ENCODE measurements at regions not wholly inside any gene's neighbourhood (a gene's known extent, or its start where the extent isn't known, plus 50 kb on each side); places are given as distances from the start of the nearest gene placed in this dataset.

DNA sequence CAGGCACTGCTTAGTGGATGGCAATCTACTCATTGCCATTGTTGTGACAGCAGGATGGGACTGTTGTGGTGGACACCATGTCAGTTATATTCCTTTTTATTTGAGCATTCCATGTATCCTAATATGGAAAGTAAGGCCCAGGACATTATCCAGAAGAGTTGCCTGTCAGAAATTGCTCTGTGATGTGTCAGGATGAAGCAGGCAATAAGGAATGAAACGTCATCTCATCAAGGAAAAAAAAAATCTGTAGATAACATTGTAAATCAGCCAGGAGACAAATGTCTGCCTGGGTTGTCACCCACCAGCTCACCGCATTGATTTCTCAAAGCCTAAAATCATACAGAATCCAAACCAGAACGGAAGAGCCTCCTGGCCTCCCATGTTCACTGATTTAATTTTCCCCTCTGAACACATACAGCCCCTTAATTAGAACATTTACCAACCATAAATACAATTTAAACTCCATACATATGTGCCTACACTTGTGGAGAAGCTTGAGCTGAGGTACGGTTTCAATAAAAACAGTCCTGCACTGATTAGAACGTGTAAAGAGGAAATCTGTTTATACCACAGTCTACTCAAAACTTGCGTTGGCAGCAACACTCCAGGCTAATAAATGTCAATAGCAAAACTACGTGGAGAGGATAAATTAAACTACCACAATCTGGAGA is 73.9 kb downstream of the FOXD1 start:
- DNase-seq: no peak

DNA sequence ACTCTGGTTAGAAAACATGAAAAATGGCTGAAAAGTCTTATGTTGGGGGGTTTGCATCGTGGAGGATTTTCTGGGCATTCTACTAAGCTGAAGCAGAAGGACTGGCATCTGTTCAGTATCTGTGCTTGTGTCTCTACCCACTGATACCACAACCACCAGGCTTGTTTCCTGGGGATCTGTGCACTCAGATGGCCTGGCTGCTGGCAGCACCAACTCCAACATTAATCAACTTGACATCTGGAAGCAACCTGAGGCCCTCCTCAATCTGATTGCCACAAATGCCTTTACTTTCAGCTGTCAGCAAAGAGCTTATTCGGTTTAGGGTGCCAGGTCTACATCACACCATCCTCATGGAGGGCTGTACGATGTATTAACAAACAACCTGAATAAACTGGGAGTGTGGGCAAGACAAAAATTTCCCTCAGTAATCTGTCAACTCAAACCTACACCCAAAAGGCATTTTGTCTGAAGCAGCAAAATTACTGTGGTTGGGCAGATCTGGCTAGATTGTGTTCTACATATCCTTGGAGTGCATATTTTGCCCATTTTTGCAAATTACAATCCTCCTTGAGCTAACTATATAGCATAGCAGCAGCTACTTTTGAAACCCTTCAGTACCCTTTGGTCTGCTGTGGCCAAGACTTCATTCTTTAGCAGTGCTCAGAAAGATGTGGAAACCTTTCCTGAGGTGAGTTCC is 74.6 kb downstream of the FOXD1 start:
- DNase-seq: no peak

DNA sequence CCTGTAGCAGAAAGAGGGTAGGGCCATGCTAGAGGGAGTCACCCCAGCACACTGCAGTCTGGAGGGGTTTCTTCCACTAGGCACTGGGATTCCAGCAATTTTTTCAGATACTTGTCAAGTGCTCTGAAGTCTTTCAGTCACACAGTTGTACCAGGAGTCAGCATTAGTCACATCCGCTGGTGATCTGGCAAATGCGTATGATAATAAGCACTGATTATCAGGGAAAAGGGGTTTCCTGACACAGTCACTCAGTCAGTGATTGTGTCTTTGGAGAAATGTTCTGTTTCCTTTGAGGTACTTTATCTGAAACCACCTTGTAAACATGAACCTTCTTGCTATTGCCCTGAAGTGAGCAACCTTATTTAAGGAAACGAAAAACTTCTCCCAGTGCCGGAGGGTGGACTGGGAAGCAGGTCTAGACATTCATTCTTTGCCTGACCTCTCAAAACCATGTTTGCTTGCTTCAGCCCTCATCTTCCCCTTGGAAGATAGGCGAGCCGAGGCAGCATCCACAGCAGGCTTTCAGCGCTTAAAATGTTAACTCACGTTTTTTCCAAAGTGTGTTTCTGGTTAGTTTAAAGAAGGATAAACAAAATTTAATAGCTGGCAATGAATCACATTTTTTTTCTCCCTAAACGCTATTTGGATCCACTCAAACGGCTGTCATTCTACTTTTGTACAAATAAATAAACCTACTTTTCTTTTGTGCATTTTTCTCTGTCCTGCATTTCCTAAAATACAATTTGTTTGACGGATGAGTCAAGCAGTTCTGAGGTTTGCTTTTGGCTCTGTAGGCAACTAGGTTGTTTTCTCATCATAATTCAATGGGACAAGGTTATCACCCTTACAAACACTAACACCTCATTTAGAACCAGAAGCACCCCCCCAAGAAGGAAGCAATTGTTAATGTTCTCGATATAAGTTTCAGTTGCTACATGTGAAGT is 77.7 kb downstream of the FOXD1 start:
- DNase-seq: no peak

DNA sequence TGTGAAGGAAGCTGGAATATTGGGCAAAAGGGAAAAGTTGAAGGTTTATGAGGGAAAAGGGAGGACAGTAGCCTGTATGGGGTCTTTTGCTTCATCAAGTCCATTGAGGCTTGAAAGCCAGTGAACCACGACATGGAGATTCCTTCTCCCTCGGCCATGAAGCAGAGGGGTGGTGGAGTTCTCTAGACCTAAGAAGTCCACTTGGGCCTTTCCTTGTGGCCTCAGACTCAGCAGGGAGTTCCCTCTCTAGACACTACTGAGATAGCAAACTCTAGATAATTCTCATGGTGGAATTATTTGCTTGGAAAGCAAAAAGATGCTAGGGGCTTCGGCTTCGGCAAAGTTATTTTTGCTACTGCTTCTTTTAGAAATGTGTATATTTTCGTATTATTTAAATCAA is 78.5 kb downstream of the FOXD1 start:
- DNase-seq: no peak

DNA sequence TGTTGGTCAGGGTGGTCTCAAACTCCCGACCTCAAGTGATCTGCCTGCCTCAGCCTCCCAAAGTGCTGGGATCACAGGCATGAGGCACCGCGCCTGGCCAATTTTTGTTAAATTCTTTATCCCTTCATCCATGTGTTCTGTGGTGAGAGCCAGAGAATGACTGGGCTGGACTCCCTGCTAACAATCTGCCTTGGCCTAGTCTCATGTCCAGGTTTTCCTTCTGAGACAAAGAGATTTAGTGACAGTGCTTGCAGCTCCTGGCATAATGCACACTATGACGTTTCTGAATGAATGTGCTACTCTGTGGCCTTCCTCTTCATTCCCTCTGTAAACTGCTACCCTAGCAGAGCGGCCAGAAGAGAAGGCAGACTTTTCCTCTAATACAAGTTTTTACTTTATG is 79.3 kb downstream of the FOXD1 start:
- DNase-seq: no peak

DNA sequence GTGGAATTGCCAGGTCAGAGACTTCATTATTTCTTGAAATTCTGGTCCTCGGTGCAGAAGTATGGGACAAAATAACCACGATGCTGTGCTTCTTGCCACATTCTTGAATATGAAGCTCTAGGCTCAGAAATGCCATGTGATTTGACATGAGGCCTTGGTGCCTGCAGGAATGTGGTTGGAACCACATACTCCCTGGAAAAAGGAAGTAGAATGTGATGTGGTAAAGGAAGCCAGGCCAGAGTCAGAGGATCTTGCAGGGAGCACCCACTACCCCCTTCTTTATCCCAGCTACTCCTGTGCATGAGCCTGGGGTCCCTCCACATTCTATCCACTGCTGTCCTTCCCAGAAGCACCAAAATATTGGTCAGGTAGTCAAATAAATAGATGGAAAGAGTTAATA is 80.9 kb downstream of the FOXD1 start:
- DNase-seq: peak in 2 of 4 experiments; percentile 19 to 27

DNA sequence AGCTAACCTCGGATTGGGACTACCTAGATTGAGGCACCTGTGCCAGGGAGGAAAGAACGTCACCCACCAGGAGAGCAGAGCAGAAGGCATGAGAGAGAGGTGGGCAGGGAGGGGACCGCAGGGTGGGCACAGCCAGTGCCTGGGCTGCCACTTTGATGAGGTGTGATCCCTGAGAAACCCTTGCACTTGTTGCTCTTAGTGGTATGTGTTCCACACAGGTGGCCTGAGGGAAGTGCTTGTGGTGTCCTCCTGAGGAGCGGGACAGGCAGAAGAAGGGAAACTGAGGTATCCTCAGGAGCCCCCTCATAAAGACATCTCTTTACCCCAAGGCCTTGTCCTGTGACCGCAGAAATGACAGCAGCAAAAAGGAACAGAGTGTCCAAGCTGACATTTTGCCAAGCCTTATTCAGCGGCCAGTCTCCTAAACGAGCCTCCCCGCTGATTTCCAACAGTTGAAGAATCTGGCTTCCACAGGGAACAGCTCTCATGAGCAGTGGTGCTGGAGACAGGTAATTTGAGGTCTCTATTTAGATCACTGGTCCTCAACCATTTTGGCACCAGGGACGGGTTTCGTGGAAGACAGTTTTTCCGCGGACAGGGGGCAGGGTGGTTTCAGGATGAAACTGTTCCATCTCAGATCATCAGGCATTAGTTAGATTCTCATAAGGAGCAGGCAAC is 82.4 kb downstream of the FOXD1 start:
- no peak for DNase-seq

DNA sequence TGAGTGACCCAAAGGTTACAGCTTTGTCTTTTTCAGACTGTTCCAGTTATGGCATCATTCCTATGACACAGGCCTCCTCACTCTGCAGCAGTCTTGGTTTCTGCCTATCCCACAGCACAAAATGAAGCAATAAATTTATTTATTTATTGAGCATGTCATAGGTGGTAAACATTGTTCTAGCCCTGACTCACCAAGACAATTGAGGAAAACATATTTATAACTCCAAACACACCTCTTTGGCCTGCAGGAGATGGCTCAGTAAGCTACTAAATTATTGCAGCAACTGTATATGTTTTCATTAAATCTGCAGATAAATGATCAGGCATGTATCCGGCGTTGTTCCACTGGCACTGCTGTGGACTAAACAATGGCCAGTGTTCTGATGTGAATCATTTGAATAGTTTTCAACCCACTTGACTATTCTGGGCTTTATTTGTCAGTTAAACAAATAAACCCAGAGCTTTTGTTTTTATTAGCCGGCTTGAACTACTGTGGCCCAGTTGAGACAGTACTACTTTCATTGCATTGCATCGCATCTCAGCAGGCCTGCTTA is 83.2 kb downstream of the FOXD1 start:
- no peak for DNase-seq

DNA sequence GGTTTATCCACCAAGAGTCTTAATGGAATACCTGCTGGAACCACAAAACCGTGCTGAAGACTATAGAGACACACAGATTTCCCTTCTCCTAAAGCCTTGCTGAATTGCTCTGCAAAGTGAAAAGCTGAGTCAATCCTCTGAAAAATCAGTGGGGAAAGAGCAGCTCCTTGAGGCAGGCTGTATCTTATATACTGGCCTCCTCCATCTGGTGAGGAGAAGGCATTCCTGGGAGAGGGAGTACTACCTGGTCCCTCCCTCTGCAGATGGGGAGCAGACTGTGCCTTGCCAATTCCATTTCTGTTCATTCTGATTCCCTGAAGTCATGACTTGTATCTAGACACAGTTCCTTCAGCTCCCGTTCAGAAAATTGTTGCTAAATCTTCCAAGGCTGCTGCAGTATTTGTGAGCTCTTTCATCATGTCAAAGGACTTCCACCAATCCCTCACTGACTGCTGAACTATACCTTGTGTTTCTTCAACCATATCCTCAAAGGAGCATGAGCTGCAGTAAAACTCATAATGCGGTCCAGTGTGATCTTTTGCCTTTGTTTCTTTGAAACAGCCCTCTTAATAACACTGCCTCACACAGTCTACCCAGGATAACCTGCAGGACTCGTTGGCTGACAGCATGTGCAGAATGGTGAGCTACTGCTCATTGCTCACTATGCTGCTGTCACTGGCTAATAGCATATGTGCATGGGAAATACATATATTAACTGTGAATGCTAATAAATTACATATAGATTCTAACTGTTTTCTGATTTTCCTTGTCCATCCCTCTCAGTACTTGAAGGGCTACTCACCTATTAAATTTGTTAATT is 84.5 kb downstream of the FOXD1 start:
- peak; percentile 15 to 54 (median 35) for DNase-seq

DNA sequence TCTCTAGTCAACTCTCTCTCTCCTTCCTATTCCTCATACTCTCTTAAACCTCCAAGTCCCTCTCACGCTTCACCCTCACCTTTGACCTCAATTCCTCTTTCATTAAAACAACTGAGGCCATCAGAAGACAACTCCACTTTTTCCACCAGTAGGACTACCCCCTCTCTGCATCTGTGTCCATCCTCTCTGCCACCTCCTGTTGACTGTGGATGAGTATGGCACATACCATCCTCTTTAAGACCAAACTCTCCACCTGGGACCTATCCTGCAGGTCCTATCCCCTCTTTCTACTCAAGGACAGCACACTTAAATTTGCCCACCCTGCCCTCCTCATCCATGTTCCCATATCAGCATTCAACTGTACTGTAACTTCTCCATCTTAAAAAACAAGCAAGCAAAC is 89.2 kb downstream of the FOXD1 start:
- DNase-seq: no peak

DNA sequence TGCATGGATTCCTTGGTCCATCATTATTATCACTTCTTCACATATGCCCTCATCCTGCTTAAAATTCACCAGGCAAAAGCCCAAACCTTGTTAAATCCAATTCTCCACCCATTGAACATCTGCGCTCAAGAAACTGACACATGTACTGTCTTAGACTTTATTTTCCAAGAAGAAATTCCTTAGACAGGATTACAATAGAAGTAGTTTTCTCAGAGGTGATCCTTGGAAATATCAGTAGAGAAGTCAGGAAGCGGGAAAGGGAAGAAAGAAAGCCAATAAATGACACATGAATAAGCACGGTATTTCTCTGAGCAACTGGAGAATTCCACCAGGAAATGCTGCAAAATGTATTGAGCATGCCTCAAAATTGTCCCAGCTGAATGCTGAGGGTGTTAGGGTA is 90.2 kb downstream of the FOXD1 start:
- no peak for DNase-seq

DNA sequence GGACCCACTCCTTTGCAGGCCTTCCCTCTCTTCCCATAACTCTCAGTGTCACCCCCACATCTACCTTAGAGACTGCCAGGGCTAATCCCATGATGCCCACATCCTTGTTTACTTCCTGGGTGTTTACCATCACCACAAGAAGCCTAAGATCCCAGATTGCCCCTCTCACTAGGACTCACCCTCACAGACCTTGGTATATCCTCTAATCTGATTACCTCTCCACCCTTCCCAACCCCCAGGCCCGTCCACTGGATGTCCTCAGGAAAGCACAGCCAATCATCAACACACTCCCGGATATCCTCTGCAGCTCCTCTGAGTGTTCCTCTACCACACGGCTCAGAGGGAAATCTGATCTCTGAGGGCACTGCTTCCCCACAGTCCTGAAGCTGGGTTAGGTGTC is 91.0 kb downstream of the FOXD1 start:
- DNase-seq: no peak

DNA sequence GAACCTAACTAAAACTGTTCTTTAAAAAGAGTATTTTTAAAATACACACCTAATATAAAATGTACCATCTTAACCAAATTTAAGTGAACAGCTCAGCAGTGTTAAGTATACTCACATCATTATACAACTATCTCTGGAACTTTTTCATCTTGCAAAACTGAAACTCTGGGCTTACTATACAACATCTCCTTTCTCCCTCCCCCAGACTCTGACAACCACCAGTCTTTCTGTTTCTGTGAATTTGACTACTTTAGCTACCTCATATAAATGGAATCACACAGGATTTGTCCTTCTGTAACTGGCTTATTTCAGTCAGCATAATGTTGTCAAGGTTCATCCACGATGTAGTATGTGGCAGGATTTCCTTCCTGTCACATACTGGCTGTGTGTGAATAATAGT is 93.5 kb downstream of the FOXD1 start:
- DNase-seq: no peak

DNA sequence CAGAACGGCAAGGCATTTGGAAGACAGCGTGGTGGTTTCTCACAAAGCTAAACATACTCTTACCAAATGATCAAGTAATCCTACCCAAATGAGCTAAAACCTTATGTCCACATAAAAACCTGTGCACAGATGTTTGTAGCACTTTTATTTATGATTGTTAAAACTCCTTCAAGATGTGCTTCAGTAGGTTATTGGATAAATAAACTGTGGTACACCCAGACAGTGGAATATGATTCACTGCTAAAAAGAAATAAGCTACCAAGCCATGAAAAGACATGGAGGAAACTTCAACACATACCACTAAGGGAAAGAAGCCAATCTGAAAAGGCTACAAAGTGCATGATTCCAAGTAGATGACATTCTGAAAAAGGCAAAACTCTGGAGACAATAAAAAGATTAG is 94.2 kb downstream of the FOXD1 start:
- DNase-seq: no peak

DNA sequence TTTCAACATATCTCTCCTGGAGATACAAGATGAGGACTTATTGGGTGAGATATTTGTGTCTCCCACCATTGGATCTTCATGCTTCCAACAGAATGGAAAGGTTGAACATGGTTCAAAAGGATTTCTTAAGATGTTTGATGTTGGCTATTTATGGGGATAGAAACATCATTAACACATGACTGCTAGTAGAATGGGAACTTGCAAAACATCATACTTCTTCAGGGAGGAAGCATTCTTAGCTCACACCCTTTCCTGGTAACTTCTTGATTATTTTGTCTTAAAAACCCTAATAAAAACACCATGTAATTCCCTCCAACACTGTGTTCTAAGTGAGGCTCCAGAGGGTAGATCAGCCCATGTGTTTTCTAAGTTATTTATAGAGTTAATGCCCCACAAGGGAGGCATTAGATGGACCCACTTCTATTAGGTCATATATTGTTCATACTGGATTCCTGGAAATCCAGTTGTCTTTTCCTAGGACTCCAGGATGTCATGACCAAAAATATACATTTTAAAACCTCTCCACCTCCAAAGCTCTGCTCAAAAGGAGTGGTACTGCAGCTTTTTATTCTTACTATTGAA is 95.8 kb downstream of the FOXD1 start:
- peak in 2 of 4 experiments; percentile 25 for DNase-seq

DNA sequence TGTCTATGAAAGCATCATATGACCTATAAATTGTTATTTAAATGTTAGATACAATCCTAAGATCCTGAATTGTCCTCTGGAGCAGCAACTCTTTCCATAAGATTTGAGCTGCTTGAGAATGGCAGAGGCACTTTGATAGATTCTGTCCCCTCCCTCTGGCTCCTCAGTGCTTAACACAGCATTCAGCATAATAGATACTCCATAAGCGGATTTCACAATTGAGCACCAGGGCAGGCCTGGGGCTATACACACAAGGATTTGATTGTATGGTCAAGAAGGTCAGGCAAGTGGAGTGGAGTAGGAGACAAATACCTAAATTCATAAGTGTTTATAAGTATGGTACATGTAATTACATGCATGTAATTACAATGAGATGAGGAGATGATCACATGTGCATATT is 96.3 kb downstream of the FOXD1 start:
- no peak for DNase-seq

DNA sequence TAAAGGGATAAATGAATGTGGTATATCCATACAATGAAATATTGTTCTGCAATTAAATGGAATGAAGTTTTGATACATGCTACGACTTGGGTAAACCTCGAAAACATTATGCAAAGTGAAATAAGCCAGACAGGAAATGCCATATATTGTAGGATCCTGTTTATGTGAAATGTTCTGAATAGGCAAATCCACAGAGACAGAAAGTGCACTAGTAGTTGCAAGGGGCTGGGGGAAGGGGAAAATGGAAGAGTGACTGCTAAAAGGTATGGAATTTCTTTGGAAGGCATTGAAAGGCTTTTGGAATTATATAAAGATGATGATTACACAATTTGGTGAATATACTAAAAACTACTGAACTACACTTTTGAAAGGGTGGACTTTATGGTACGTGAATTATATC is 97.0 kb downstream of the FOXD1 start:
- DNase-seq: no peak

DNA sequence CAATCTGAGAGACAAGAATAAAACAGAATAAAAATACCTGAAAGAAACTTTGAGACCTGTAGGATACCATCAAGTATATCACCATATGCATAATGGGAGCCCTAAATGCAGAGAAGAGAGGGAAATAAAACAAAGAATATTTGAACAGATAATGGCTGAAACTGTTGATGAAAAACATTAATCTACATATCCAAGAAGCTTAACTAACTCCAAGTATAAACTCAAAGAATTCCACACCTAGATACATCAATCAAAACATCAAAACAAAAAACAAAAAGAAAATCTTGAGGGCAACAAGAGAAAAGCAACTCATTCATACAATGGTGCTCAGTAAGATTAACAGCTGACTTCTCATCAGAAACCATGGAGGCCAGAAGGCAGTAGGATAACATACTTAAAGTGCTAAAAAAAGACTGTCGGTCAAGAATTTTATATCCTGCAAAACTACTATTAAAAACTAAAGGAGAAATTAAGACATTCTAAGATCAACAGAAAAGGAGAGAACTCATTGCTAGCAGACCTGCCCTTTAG is 101.6 kb downstream of the FOXD1 start:
- no peak for DNase-seq

DNA sequence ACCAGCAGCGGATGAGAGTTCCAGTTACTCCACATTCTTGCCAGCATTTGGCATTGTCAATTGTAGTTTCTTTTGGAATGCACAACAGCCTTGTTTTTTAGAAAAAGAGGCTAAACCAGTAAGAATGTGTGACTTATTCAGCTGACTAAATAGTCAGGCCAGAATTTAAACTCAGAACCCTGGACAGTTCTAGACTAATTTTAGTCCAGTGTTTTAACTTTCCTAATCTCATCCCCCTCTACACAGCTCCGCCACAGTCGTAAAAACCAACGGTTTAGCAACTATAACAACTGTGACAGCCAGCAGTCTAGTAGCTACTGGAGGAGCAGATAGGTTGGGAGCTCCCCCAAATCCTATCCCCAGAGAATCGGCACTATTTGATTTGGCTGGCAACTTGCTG is 103.7 kb downstream of the FOXD1 start:
- no peak for DNase-seq

DNA sequence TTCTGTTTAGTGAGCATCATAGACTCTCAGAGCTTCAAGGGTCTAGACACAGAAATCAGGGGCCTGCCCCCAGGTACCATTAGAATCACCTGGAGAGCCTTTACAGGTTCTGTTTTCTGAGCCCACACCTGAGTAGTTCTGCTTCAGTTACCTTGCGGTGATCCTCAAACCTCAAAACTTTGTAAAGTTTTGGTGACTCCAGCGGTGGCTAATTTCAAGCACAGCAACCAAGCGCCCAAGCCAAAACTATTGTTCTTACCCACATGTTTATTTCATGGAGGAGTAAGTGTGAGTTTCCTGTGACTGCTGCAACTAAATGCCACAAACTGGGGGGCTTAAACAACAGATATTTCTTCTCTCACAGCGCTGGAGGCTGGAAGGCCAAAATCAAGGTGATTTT is 108.9 kb downstream of the FOXD1 start:
- DNase-seq: no peak

DNA sequence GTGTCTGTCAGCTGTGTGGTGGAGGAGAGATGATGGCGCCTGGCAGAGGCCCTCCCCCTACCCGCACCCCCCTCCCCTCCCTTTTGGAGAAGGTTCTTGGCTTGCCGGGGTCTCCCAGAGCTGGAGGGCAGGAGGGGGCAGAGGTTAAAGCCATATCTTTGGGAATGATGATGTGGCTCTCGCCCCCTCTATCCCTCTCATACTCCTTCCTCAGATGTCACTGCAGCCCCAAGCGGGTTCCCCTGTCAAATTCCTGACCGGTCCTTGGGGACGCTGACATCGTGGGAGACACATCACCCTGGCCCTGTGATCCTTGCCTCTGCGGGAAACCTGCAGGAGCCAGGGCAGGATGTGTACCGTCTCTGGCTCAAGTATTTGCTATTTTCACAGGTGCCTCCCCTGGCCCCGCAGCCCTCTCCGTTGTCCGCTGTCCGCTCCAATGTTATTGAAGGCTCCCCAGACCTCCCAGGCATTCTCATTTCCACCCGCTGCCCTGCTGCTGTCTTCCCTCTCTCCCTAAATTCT is 109.5 kb downstream of the FOXD1 start:
- DNase-seq: no peak

Measured in suppressor macrophage (primary cell).